ENCODE measurements at regions not wholly inside any gene's neighbourhood (a gene's known extent, or its start where the extent isn't known, plus 50 kb on each side); places are given as distances from the start of the nearest gene placed in this dataset.
"Not testable (repeated sequence)": the region's sequence is repeated elsewhere in the genome, so short reads cannot be mapped to it uniquely, and the experiment has no call there.

GRCh38 chr4:15294832-15295231 is 133.0 kb upstream of the C1QTNF7 start:
- no peak for DNase-seq

DNA sequence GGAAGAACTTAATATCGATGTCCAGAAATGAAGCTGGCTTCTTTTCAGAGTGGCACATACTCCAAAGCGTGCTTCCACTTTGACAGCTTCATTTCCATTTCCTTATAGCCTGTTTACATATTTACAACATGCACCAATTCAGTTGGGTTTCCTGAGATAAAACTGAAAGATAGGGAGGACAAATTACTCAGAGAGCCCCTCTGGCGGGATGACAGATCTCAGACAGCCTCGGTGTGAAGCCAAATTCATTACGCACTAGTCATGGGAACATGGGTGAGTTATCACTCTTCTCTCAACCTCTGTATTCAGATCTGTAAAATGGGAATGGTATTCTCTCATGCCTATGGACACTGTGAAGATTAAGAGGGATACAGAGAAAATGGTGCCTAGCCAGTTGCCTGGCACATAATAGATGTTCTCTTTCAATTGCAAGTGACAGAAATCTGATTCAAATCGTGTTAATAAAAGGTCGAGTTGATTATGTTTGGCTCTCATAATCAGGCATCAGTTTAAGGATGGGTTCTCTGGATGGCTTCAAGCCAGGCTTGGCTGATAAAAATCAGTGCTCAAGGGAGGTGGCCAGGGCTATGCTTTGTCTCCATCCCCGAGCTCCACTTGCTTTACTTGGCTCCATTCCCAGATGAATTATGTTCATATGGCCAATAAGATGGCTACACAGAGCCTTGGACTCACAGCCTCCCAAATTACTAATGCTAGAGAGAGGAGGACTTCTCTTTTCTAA is 132.2 kb upstream of the C1QTNF7 start:
- DNase-seq = peak; percentile 6

- no peak for DNase-seq
Measured at GRCh38 chr4:15297344-15297743, 130.5 kb upstream of the C1QTNF7 start.

DNA sequence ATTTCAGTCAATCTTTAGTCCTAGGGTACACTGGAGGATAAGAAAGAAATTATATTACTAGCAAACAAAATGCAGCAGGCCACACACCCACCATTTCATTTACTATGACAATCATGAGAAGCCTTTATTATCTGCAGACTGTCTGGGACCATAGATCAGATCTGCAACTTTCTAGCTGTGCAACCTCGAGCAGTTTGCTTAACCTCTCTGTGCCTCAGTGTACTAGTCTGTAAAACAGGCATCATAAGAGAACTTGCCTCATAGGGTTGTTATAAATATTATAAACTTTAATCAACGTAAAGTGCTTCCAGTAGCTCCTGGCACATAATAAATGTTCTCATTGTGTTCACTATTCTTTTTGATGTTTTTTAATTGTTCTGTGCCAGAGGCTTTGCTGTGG is 128.2 kb upstream of the C1QTNF7 start:
- no peak for DNase-seq

DNA sequence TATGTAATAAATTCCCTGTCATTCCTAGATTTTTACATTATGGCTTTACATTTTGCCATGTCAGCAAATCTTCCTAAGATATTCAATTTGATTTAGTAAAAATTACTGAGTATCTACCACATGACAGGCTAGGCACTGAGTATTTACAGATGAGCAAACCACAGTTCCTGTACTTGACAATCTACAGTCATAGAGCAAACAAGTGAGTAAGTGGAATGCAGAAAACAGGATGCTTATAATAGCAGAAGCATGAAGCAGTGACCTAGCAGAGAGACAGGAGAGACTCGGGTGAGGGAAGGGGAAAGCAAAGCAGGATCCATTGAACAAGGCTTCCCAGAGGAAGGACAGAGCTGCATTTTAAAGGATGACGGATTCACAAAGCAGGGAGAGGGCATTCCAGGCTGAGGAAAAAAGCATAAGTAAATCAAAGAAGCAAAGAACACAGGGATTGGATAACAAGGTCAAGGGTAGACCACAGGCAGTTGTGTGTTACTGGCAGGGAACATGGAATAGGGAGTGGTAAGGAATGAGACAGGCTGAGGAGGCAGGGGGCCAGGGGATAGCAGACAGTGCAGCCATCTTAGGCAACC is 124.7 kb upstream of the C1QTNF7 start:
- DNase-seq = no peak

DNA sequence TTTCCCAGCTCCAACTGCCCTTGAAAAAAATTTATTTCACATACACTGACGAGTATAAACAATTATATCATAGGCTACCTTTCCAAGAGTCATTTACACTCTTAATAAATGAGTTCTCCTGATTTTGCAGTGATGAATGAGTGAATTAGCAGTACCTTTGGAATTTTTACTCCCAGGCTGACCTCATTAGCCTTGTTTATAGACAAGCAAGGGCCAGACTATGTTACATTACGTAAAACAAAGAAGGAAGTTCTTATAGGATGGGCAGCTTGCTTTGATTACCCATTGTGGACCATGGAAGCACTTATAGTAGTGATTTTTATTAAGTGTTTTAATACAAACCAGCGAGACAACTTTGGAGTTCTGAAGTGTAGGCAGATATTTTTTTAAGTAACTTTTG is 112.9 kb upstream of the C1QTNF7 start:
- DNase-seq = no peak

DNA sequence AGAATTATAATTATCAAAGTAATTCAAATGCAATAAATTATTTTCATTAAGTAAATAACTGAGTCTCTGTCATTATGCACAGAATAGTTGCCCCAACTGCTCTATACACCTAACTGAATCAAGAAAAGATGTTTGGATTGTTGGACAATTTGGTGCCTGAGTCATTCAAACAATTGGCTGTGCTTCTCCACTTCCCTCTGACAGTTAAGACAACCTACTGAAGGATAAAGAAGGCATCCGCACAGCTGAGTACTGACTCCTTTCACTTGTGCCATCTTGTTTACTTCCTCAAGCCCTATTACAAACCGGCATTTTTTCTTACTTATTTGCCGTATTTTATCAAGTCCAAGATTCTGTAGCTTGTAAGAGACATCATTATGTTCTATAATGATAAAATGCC is 110.6 kb upstream of the C1QTNF7 start:
- DNase-seq = no peak

GRCh38 chr4:15318621-15319348 is 109.0 kb upstream of the C1QTNF7 start:
- no peak for DNase-seq

DNA sequence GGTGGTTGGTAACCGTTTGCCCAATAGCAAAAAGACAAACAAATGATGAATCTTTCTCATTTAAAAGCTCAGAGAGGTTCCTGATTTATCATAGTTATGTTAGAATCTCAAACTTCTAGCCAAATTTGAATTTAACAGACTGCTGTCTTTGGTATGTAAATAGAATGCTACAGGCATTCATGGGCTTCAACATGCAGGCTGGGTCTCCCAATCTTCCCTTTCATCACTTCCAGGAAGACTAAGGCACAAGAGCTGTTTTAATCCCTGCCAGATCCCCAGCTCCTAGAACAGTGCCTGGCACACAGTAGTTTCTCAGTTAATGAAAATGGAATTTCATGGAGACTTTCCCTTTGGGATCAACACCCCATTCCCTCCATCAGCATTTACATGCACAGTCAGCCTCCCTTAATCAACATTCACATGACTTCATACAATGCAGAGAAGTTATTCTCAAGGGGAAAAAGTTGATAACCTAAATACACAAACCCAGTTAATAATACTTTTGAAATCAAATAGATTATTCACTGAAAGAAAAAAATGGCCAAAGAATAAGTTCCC is 107.6 kb upstream of the C1QTNF7 start:
- DNase-seq = no peak

DNA sequence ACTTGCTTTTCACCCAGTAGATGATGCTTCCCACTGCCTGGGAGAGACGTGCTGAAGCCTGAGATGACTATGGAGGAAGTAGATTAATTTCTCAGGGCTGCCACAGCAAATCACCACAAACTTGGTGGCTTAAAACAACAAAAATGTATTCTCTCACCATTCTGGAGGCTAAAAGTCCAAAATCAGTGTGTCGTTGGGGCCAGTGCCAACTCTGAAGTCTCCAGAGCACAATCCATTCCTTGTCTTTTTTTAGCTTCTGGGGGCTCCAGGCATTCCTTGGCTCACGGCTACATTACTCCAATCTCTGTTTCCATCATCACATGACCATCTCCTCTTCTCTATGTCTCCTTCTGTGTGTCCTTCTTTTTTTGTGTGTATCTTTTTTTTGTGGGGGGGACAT is 105.8 kb upstream of the C1QTNF7 start:
- no peak for DNase-seq

- DNase-seq = no peak
Measured at GRCh38 chr4:15325987-15326386, 101.8 kb upstream of the C1QTNF7 start.

DNA sequence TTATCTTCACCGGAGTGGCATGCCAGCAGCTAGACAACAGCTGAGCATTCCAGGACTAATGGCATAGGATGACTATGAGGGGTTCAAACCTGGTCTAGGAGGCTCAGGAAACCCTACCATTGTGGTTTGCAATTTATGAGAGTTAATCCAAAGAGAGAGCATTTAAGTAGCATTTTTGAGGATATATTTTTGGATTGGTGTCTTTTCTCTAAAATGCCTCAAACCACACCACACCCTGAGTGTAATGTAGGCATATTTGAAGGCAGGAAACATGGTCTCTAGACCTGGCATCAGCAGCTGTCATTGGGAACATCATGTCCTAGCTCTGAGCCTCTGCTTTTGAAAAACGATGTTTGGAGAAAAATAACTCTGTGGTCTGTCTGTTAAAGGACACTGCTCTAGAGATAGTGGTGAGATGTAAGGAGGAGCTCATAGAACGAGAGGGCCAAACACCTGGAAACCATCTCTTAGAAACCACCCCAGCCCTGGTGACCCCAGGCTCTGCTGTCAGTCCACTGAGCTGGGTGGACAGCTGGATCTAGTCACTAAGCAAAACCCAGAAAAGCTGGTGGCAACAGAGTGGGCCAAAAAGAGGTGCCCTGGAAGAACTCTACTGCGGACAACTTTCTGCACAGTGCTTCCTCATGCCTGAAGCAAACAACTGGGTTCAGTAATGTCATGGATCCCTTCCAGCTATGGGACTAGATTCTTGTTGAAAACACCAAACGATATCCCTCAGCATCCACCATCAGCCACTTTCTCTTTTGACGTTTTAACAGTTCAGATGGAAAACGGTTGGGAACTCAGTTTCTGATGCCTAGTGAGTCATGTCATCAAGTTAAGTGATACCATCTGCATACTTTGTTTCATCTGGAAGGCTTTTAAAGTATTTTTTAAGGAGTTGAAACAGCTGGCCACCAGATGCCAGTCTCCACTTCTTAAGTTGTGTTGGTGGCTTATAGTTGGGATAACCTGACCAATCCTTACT is 100.2 kb upstream of the C1QTNF7 start:
- DNase-seq = no peak

DNA sequence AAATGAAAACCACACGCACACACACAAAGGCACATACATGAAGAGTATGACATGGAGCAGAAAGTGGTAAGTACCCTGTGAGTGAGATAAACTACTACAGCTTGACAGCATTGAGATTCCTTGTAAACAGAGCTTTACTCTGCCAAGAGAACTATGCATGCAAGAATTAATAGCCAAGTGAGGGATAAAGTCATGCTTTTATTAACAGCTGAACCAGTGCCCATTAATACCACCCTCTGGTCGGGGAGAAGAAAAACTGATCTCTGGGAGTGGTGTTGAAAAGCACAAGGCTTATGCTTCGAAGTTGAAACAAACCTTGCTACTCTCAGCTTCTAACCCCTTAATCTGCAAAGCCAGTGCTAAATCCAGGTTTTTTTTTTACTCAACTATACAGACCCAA is 95.9 kb upstream of the C1QTNF7 start:
- no peak for DNase-seq

DNA sequence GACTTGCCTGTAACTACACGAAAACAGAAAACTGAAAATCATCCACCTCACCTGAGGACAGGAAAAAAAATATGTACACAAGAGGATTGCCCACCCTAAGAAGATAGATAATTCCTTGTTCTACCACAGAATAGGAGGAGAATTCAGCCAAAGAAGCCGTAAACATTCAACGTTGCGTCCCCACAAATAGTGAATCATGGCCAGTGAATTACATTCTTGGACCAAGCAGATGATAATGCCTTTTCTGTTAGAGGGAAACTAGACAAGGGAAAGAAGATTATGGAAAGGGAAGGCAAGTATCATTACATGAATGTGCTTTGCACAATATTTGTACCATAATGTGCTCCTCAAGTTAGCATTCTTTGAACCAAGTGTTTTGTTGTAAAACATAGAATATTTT is 95.5 kb upstream of the C1QTNF7 start:
- no peak for DNase-seq

DNA sequence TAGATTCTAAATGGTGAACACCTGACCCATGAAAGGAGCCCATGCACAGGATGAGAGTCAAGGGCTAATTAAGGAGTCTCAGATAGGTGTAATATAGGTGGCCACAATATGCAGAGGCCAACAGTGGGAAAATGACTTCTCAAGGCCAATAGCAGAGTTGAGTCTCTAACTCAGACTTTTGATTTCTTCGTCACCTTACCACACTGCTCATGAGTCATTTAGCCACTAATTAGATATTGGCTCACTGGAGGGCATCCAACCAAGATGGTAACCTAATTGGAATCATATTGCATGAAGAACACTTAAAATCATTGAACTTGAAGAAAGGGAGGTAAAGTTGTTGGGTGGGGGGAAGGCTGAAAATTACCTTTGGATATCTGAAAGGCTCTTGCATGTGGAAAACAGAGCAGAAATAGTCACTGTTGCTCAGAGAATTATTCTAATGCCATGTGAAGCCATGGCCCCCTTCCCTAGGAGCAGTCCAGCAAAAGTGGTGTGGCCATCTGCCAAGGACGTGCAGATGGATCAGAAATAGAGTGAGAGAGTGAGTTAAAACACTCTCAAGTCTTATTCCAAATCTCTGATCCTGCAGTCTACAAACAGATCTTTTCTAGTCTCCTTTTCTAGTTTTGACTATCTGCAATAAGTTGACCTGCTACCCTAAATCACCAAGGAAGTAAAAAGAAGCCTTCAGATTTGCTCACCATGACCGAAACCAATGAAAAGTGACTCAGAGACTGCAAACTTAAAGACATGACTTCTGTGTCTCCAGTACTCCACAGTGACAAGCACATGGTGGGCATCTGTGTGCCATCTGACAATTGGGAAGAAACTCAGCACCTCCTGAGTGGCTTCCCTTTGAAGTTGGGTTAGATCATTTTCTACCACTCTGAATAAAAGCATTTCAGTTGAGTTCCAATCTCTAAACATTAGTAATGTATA is 93.9 kb upstream of the C1QTNF7 start:
- no peak for DNase-seq

DNA sequence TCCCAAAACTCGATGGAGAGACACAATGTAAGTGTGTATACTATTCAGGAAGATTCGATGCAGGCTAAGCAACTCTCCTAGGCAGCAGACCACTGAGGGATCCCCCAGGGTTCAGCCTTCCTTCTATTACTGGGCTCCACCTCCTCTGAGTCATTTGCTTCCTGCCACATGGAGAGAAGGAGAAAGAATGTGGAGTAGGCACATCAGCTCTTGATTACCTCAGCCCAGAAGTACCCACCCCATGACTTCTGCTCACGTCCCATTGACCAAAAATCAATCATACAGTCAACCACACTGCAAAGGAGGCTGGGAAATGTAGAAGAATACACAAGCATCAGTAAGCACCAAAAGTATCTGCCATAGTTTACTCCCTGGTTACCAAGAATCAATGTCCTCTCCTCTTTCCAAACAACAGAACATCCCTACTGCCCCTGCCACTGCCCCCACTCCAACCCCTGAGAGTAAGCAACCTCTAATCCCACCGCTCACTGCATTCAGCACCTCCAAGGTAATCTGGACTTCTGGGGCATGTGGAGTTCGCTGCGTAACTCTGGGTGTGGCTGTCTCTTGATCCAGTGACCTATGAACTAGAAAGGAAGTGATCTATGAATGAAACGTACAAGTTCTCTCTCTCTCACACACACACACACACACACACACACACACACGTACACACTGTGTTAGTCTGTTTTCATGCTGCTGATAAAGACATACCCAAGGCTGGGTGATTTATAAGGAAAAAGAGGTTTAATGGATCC is 91.2 kb upstream of the C1QTNF7 start:
- DNase-seq = no peak

- DNase-seq = not testable (repeated sequence)
Measured at GRCh38 chr4:15337168-15337657, 90.6 kb upstream of the C1QTNF7 start.

DNA sequence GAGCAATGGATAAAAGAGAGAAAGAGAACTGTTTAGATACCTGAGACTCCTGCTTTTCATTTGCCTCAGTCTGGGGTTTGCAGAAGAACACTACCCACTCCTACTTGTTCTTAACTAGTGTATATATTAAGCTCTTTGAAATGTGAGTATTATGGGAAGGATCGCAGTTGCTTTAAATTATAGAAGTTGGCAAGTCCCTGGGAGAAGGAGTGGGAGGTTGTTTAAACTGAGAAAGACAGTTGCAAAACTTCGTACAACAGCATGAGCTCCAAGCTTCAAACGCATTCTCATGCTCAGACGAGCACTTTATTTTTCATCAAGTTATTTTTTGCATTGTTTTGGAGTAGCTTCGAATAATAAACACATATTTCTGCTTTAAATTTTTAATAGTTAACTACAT is 88.1 kb upstream of the C1QTNF7 start:
- no peak for DNase-seq

DNA sequence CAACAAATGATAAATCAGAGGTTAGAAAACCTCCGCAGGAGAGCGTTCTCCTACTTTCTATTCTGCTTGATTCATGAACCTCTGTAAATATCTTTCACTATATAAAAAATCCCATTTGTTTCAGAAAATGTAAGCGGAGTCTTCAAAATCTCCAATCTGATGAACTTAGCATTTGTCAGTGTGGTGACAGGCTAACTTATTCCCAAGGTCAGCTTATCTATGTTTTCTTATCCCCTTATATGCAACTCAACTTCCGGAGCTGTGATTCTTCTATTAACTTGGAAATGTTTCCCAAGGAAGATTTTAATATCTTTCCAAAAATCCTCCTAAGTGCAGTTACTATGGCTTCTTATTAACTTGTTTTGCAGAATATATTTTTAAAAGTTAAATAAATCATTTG is 87.5 kb upstream of the C1QTNF7 start:
- no peak for DNase-seq

DNA sequence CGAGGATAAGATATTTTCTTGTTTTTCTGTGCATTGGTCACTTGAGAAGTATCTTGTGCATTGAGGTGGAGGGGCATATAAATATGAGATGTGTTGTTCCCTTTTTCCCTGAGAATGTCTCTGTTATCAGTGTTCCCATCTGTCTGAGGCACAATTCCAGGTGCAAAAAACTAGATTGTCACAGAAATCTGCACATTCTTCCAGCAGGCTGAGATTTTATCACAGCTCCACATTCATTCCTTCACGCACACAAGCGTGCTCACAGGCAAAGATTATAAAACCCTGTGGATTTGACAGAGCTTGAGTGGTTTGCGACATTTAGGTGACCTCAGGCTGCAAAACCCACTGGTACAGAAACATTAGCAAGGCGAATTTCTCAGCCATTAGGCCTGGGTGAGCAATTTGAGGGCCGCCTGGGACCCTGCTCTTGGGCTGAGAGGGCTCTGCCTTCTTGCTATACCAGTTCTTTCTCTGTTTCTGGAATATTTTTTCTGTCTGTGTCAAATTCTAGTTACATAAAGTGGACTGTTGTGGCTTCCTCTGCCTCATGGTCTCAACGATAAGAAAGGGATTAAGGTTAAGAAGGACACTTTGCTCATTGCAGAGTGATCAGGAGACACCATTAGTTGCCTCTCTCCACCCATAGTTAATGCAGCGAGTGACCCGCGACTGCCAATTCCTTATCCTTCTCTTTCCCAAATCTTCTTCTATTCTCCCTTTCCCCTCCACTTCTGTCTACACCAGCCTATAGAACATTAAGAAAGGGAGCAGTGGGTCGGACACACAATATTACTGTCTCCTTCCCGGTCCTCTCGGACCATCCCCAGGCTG is 86.7 kb upstream of the C1QTNF7 start:
- DNase-seq = no peak

Measured in DMS 273 treated with DMSO at 0.1 percent for 48 hours (cell line).